NCI-H1436 (cell line): ENCODE measurements at regions not wholly inside any gene's neighbourhood (a gene's known extent, or its start where the extent isn't known, plus 50 kb on each side); places are given as distances from the start of the nearest gene placed in this dataset.

Experiments
- DNase-seq: peaks from one replicate; lab custom pipeline; 2025; lab: John Stamatoyannopoulos, UW

DNA sequence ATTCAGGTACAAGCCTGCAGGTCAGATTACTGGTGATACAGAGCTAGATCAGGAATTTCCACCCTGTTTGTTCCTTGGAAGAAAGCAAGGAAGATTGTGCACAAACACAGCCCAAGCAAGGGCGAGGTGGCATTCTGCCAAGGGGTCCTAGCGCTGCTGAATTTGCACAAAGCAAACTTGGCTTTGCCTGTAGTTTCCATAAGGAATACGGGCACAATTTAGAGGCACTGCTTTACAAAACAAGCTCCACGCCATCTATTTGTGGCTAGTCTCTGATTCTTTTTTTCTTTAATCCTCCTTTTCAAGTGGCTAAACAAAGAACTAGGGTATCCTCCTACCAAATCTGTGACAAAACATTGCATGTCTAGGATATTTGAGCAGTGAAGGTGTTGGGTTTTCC is 195.5 kb upstream of the ACVR2A start:
- no peak for DNase-seq

DNA sequence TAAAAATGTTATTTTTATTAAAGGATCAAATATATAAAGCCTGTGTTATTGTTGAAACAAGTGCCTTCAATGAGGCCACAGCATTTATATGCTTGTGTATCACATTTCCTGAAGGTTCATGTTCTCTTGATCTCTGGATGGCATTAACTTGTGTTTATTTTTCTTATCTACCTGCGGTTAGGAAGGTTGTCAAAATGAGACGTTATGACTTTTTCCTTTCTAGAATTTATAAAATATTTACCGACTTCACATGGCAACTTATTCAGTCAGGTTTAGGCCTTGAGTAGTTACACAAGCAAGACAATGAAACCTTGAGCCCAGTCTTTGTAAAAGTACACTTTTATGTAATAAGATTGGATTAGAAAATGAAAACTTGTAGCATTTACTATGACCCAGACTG is 196.4 kb upstream of the ACVR2A start:
- no peak for DNase-seq

DNA sequence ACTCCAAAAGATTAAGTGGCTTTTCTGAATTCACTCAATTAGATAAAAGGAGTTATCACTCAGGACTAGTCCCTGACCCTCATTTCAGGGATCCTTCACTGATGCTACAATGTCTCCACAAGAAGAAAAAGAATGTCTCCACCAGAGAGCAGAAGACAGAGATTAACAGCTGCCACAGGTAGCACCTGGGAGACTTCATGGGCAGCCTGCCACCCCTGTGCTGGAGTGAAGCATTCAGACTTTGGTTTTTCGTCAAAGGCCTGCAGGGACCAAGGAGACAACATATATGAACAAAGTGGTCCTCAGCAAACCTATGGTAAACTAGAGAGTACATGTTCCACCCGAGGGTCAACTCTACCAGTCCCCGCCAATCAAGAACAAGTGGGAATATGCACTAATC is 197.0 kb upstream of the ACVR2A start:
- DNase-seq: no peak

DNA sequence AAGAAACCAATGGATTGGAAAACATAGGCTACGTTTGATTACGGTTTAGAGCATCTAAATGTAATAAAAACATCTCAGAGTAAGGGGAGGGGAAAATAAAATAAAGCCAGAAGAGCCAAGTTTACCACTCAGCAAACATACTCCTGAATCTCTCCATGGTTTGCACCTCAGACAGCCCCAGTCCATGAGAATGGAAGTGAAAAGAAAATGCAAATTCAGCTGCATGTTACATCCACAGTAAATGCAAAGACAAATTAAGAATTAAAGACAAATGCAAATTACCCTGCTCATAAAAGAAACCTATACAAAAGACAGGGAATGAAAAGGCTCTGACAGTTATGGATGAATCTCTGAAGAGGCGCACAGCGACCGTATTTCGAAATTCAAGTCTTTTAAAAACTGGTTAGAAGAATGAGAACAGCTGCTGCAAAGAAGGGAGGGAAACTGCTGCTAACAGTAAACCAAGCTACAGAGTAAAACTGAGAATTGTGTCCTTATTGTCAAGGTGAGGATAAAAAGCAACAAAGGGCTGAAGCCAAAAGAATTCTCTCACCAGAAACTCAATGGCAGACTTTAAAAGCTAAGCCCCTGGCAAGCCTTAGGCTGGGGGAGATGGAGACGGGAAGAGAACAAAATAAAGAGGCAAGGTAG is 197.9 kb upstream of the ACVR2A start:
- no peak for DNase-seq

DNA sequence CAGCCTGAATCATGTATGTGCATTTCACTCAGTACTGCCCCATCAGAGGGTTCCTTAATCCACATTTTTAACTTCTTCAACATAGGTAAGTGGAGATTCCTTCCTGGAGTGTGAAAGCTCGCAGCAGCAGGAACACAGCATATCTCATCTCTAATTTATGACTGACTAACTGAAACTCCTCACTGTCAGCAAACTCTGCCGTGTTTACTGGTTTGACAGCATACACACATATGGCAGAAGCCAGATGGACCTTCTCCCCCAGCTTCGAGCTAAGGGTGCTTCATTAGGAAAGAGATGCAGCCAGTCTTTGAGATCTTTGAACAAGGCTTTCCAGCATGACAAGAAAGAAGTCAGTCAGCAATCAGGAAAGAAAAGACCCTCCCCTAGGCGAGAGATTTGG is 200.3 kb upstream of the ACVR2A start:
- DNase-seq: no peak

DNA sequence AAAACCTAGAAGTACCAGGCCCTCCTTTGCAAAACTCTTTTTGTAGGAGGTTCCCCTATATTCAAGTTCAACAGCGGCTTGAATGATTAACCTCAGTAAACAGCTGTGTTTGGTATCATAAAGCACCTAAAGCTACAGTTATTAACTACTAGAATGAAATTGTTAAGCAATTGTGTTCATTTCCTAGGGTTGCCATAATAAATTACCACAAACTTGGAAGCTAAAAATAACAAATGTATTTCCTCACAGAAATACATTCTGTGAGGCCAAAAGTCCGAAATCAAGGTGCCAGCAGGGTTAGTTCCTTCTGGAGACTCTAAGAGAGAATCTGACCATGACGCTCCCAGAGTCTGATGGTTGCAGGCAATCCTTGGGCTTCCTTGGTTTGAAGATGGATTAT is 202.1 kb upstream of the ACVR2A start:
- no peak for DNase-seq

DNA sequence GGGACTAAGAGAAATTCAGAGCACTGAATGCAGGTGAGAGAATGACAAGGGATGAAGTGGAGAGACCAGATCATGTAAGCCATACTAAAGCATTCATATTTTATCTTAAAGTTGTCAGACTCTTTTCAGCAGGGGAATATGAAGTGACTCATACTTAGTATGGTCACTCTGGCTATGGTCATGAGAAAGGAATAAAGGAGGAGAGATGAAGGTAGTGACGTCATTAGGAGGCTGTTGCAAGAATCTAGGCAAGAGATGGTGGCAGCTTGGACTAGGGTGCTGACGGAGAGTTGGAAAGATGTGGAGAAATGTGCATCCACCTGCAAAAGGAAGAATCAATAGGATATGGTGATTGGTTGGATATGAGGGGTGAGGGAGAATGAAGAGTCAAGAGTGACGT is 203.2 kb upstream of the ACVR2A start:
- DNase-seq: no peak

DNA sequence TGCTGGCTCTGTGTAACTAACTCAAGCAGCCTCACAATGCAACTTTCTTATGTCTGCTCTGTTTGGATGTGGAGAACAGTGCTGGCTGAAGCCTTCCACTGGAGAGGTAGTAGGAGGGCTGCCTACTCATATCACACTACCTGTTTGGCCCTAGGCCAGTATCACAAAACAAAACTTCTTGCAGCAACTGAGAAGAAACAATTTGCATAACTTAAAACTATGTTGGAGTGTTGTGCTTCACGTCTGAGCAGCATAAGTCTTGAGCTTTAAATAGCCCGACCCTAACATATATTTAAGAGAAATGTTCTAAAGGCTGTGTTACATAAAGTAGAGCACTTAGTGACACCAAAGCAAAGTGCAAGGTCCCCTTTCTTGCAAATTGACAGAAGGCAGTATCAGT is 204.9 kb upstream of the ACVR2A start:
- no peak for DNase-seq

DNA sequence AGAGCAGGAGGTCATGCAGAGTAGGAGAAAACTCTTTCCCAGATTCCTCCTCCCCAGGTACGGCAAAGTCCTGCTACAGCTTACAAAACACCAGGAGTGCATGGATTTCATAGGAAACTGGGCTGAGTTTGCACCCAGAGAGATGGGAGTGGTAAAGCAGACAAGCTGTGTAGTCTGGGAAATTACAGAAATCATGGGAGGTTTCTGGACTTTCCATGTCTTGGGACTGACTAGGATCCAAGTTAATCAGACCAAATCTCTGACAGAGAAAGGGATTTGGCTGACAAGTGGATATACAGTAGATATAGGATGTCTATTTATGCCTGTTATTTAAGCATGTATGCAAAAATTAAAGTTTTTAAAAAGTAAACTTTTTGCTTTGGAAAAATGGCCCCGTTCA is 205.4 kb upstream of the ACVR2A start:
- DNase-seq: no peak

DNA sequence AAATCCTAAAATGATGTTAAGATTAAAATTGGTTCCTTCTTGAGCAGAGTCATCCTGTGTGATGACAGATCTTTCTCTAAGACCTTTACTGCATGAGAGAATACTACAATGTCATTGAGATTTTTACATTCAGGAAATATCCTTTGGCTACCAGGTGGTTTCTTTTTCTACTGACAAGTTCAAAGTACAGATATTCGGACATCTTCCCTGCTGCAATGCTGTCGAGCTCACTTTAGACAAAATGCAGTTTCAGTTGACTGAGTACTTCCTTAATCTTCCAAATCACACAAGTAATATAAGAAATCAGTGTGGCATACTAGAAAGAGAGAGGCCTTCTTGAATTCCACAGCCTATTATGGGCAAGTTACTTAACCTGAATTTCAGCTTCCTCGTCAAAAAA is 207.9 kb upstream of the ACVR2A start:
- DNase-seq: no peak

DNA sequence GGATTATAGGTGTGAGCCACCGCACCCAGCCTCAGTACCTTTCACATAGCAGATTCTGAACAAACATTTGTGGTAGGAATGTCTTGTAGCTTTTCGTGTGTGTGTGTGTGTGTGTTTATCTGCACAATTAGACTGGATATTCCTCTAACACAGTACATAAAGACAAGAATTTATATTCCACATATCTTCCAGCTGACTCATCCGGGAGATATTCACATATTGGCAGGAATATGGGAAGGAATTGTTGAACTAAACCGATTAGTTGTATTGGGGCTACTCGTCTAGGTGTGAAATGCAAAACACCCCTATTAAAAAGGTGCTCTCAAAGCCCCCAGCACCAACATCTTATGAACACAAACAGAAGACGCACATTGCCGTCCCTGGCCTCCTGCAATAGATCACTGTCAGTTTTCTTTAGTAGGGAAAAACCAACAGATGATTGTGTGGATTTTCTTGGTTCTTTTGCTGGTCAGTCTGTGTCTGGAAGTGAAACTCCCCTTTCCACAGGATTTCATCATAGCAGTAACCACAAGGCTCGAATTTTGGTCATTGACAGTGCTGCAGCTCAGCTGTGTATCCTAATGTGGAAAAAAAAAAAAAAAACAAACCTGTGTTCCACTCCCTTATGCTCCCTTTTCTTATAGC is 208.5 kb upstream of the ACVR2A start:
- DNase-seq: no peak

DNA sequence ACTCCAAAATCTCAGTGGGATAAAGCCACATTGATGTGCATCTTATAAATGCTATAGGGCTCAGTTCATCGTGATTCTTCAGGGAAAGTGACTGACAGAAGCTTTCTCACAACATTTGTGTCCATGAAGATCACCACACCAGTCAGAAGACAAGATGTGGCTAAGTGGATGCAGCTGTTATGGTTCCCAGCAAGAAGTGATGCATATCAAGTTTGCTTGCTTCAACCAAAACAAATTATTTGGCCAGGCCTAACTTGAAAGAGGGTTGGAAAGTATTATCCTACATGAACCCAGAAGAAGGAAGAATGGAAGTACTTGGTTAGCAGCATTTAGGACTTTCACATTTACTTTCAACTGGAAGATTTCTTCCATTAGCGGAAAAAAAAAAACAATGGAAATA is 210.0 kb upstream of the ACVR2A start:
- DNase-seq: no peak

DNA sequence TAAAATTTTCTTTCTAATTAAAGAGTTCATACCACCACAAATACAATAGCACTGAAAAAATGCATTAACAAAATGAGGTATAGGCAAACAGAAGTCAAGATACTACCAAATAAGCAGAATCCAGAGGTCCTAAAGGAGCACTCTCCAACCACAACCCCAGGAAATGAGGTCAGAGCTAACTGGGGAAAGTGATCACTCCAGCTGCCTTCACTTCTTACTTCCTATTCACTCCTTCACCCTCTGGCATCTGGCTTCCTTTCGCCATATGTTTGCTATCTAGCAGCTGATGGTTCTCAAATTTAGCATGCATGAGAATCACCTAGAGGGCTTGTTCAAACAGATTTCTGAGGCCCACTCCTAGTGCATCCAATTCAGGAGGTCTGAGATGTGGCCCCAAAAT is 212.6 kb upstream of the ACVR2A start:
- DNase-seq: no peak

DNA sequence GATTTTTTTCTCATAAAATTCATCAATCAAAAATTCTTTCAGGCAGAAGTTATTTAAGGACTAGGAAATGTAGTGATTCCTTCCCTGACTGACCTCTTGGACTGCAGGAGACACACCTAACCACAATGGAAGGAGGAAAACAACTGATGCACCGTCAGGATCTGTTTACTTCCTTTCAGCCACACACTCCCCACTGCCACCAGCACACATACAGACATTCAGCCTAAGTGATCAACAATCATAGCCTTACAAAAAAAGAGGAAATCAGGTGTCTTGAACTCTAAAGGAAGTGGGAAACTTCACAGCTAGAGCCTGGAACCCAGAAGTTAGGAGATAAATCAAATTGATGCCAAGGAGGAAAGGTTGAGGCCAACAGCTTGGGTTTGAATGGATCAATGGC is 213.5 kb upstream of the ACVR2A start:
- DNase-seq: no peak

DNA sequence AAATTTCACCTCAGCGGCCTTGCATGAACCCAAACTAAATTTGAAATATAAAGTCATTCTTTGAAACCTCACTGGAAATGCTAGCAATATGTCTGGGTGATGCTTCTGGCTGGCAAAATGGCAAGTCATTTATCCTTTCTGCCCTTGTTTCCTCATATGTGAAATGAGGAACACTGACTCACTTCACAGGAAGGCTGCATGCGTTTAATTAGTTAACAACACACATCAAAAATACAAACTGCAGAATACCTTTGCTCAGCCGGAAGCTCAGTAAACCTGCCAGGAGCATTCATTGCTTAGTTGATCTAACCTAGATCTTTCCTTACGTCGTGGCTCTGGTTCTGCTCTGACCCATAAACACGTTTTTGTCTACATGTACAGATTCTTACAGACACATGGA is 214.2 kb upstream of the ACVR2A start:
- DNase-seq: no peak

DNA sequence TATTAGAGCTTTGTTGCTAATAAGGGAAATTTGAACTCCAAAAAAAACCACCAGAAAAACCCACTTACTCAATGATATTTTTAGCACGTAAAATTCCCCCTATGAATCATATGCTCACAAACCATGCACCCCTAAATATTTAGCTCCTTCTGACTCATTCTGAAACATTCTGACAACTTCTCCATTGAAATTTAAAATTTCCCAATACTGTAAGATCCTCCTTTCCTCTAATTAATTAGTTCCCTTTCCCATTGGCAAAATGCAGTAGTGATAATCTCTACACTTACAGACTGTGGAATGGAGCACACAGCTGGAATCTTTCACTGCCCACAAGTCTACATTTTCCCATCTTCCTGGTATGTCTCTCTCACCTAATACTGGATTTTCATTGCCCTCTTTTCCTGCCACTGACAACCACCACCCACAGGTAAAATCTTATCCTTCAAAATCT is 215.8 kb upstream of the ACVR2A start:
- DNase-seq: no peak

DNA sequence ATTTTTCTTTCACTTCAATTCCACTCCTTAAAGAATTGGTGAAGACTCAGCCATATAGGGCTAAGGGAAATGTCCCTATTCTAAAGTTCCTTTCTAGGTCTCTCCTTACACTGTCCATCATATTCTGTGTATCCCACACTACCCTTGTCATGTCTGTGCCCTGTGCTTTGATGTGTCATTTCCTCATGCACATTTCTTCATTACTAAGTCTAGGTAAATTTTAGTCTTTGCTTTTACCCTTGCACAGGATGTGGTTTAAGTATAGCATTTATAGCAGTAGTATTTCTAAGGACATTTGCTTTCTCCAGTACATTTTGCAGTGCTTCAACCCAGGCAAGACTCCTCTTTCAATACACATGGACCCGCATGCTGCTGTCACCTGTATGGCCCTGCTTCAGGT is 221.5 kb upstream of the ACVR2A start:
- no peak for DNase-seq

DNA sequence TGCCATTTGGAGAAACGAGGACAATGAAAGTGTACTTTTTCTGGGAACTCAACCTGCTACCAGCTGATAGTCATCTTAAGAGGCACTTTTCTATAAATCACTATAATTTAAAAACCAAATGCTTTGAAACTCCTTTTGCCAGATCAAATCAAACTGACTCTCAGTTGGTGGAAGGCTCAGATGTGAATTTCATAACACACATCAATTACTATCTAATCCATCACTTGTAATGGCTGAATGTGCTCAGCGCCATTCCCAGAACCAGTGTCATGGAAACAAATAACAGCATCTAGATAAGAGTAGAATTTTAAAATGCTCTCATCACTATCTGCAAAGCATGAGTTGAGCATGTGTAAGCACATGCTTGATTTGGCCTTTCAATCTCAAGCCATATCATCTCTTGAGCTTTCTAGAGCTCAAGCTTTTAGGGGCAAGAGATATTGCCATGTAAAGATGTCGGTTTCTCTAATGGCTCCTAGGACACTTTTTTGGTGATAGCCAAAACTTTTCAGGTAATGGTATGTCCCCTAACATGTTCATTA is 223.1 kb upstream of the ACVR2A start:
- DNase-seq: no peak

DNA sequence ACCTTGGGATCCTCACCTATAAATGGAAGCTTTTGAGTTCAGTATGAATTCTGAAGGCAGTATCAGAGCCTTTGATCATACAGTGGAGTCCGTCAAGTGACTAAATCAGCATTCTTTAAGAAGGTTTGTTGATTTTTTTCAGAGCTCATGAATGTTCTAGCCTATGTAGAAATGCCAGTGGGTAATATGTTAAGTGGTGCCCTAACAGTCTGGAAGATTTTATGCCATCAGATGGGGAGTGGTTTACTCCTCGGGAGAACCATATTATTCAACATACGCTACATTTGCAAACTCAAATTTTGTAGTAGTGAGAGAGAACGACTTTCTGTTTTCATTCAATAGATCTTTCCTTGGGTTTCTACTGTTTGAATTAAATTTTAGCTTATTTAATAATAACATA is 225.0 kb upstream of the ACVR2A start:
- no peak for DNase-seq

DNA sequence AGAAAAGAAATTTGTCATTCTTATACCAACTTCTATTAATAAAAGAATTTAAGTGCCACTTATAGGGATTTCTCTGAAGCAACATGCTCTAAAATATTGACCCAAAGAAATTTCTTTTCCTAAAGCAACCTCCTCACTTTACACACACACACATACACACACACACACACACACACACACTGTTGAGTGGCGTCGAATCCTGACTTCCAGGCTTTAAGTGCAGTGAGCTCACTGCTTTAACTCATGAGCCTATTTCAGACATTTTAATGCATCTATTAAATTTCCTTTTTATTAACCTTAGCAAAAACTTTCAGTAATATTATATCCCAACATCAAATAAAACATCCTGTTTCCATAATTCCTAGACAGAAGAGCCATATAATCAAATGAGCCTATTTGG is 229.1 kb upstream of the ACVR2A start:
- no peak for DNase-seq

DNA sequence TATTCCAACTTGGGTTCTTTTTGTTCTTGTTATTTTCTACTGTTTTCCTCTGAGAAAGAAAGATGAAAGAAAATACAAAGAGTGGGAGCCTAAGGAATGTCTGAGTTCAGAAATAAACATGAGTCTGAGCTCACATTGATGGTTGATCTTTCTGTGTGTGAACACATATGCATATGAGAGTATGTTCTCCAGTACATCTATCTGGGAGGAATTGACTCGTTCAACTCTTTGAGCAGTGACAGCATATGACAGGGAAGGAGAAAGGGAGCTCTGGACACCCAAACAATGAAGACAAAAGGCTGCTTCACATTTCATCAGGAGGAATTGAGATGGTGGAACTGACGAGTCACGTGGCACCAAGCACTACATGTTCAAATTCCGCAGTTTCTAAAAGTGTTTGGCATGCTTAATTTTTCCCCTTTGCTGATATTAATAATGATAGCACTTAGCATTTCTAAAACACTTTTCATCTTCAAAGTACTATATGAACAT is 229.8 kb upstream of the ACVR2A start:
- DNase-seq: no peak

DNA sequence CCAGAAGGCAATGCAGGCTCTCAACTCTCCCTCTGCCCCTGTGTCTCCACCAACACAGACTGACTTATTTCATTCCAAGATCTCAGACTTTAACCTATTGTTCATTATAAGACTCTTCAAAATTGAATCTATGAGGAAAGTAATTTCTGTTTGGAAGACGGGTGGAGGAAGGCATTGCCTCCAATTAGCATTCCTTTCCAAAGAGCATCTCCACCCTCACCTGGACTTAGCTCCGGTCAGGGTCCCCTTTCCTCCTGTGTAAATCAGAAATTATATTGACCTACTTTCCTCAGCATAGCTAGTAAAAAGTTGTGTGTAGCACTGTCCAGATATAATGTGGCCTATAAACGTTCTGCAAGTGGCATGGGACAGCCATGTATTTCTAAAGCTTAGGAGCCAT is 230.4 kb upstream of the ACVR2A start:
- DNase-seq: no peak

DNA sequence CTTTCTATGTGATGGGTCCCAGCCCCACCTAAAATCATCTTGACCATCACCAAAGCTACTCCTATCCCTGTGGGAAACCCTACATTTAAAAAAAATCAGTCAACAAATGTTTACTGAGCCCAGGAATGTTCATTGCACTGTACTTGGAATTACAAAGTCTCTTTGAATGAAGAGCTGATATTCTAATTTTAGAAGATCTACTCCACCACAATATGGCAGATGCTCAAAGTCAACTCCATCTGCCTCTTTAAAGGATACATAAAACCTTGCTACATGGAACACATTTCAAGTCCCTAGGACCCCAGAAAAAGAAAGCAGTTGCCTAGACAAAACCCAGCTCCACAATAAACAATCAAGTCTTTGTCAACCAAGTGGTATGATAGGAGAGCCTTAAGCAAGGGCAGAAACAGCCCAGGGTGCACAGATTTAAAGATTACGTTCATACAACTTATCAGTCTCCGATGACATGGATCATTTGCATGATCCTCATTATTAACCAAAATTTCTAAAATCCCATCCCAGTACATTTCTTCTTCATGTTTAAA is 234.3 kb upstream of the ACVR2A start:
- DNase-seq: no peak

DNA sequence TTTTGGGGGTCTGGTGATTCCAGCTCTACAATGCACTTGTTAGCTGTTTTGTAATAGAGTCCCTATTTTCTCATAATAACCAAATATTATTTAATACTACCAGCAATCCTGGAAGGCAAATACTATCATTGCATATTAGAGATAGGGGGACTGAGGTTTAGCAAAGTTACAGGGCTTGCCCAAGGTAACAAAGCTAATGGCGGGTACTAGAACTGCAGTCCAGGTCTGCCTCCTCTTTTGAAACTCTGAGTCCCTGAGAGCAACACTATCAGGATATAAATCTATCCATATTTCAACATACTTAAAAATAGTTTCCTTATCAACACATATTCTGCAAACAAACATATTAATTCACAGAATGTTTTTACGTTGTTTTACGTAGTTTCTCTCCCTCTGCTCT is 235.5 kb upstream of the ACVR2A start:
- no peak for DNase-seq
